SU-DHL-6 (cell line): ENCODE measurements at regions not wholly inside any gene's neighbourhood (a gene's known extent, or its start where the extent isn't known, plus 50 kb on each side); places are given as distances from the start of the nearest gene placed in this dataset.

Experiments
- H2AFZ ChIP-seq: fragments of 200-600 bp; sonication (generic); 2 replicates; pipeline ENCODE4 v1.6.1; 2014; ENCODE audit warnings: low read depth, mild to moderate bottlenecking, moderate library complexity, mixed read lengths, antibody characterized with exemption, low read length; ENCODE audit not compliant: severe bottlenecking
- H3F3A ChIP-seq: fragments of 200-600 bp; shearing (Covaris generic); 2 replicates; pipeline ENCODE4 v1.6.0; 2016; ENCODE audit warnings: antibody characterized with exemption, mild to moderate bottlenecking; ENCODE audit not compliant: insufficient read depth
- H3K27ac ChIP-seq: fragments of 200-600 bp; sonication (generic); 2 replicates; pipeline ENCODE4 v1.5.1; 2016; ENCODE audit warnings: low read depth, mild to moderate bottlenecking, low read length, moderate library complexity, mixed read lengths
- H3K27me3 ChIP-seq: fragments of 200-600 bp; sonication (generic), shearing (Covaris generic); 2 replicates; pipeline ENCODE4 v1.6.0; 2014; ENCODE audit warnings: mild to moderate bottlenecking, low read length
- H3K36me3 ChIP-seq: fragments of 200-600 bp; sonication (generic); 2 replicates; pipeline ENCODE4 v1.6.1; 2014; ENCODE audit warnings: mild to moderate bottlenecking, low read length, mixed read lengths
- H3K4me2 ChIP-seq: fragments of 300-600, 200-600 bp; shearing (Covaris generic), sonication (generic); 2 replicates; pipeline ENCODE4 v1.6.0; 2014; ENCODE audit warnings: low read length, low read depth, mild to moderate bottlenecking; ENCODE audit not compliant: poor library complexity, severe bottlenecking
- H3K4me3 ChIP-seq: fragments of 200-600 bp; sonication (generic); 2 replicates; pipeline ENCODE4 v1.5.1; 2014; ENCODE audit warnings: antibody characterized with exemption, low read length, mild to moderate bottlenecking, mixed read lengths; ENCODE audit not compliant: insufficient read depth, poor library complexity, severe bottlenecking
- H3K79me2 ChIP-seq: fragments of 200-600 bp; sonication (generic); 2 replicates; pipeline ENCODE4 v1.6.1; 2014; ENCODE audit warnings: mild to moderate bottlenecking, low read length, moderate library complexity; ENCODE audit not compliant: insufficient read depth
- H3K9ac ChIP-seq: fragments of 200-600 bp; sonication (generic); 2 replicates; pipeline ENCODE4 v1.7.0; 2014; ENCODE audit warnings: mild to moderate bottlenecking, low read length
- H3K9me2 ChIP-seq: fragments of 200-600 bp; sonication (generic); replicated peaks from 2 replicates; pipeline ENCODE4 v1.6.1; 2014; ENCODE audit warnings: low read length; ENCODE audit not compliant: insufficient read depth
- H3K9me3 ChIP-seq: fragments of 200-600 bp; sonication (generic); 2 replicates; pipeline ENCODE4 v1.6.1; 2014; ENCODE audit warnings: low read length, mixed read lengths; ENCODE audit not compliant: insufficient read depth
- H4K20me1 ChIP-seq: fragments of 200-600 bp; sonication (generic); 2 replicates; pipeline ENCODE4 v1.6.1; 2014; ENCODE audit warnings: low read depth, mild to moderate bottlenecking, antibody characterized with exemption, low read length, moderate library complexity, mixed read lengths
- CTCF ChIP-seq: fragments of 200-600 bp; sonication (generic); IDR thresholded peaks from one replicate; pipeline ENCODE4 v1.5.1; 2017; ENCODE audit warnings: antibody characterized with exemption, mild to moderate bottlenecking, low read length, moderate library complexity; ENCODE audit not compliant: insufficient read depth, poor library complexity, severe bottlenecking
- EZH2phosphoT487 ChIP-seq: fragments of 200-600 bp; sonication (generic), shearing (Covaris generic); conservative IDR thresholded peaks from 2 replicates; pipeline ENCODE4 v1.6.1; 2018; ENCODE audit warnings: mild to moderate bottlenecking, antibody characterized with exemption, low read length, moderate library complexity, mixed read lengths

- peak overlapping the region; percentile 26 for H3K4me2 ChIP-seq
- TF ChIP-seq EZH2phosphoT487 (no peak), CTCF (no peak)
- H3K36me3 ChIP-seq: no peaks in the 10 kb centered on the region
- H3K27me3 ChIP-seq: no peaks in the 10 kb centered on the region
- H3K4me3 ChIP-seq: no peak overlapping the region
- H4K20me1 ChIP-seq: no peaks in the 10 kb centered on the region
- no peaks in the 10 kb centered on the region for H3K9me3 ChIP-seq
- H2AFZ ChIP-seq: no peak overlapping the region
- H3K27ac ChIP-seq: peak overlapping the region; percentile 49
- no peaks in the 10 kb centered on the region for H3K9me2 ChIP-seq
- H3F3A ChIP-seq: no peaks in the 10 kb centered on the region
- peak overlapping the region; percentile 10; the same call in 1 of the 2 replicates for H3K9ac ChIP-seq
- no peaks in the 10 kb centered on the region for H3K79me2 ChIP-seq
Observed at GRCh38 chr3:40718209-40718608, 193.4 kb downstream of the ZNF621 start.

GRCh38 chr3:40718681-40719080 lies 193.9 kb downstream of the ZNF621 start:
- Histone ChIP-seq H3K9me2 (no peaks in the 10 kb centered on the region), H3K4me2 (peak overlapping the region; percentile 26), H3K4me3 (no peak overlapping the region), H3K9me3 (no peaks in the 10 kb centered on the region), H3K27ac (peak overlapping the region; percentile 49), H3F3A (no peaks in the 10 kb centered on the region), H3K79me2 (no peaks in the 10 kb centered on the region), H4K20me1 (no peaks in the 10 kb centered on the region), H3K27me3 (no peaks in the 10 kb centered on the region), H2AFZ (no peak overlapping the region), H3K9ac (peak overlapping the region; percentile 10; the same call in 1 of the 2 replicates), H3K36me3 (no peaks in the 10 kb centered on the region)
- TF ChIP-seq EZH2phosphoT487 (no peak), CTCF (no peak)

DNA sequence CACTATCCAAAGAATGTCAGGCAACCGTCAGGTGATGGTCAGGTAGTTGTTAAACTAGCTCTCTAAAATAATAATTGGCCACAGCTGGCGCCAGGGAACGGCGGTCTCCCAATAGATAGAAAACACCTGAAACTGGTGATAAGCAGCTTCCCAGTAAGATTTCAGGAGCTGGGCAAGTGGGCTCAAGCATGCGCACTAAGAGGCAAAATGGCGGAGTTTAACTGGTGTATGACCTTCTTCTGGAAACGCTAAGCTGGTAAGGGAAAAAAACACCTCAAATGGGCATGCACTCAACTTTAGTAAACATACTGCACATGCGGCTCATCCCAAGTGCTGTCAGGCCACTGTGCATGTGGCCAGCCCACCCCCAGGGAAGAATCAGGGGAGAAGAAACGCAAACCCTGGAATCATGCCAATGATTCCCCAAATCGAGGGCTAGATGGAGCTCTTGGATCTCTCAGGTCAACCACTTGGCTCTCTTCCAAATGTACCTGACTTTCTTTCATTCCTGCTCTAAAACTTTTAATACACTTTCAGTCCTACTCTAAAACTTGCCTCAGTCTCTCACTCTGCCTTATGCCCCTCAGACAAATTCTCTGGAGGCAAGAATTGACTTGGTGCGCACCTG lies 195.0 kb downstream of the ZNF621 start:
- Histone ChIP-seq H3K36me3 (no peaks in the 10 kb centered on the region), H3K27ac (no peak overlapping the region), H3F3A (no peaks in the 10 kb centered on the region), H3K4me2 (no peak overlapping the region), H3K9me2 (no peaks in the 10 kb centered on the region), H2AFZ (no peak overlapping the region), H3K4me3 (no peak overlapping the region), H3K79me2 (no peaks in the 10 kb centered on the region), H4K20me1 (no peaks in the 10 kb centered on the region), H3K9ac (no peak overlapping the region), H3K27me3 (no peaks in the 10 kb centered on the region), H3K9me3 (no peaks in the 10 kb centered on the region)
- TF ChIP-seq EZH2phosphoT487 (no peak), CTCF (no peak)
